PC-3 (cell line): ENCODE measurements at regions not wholly inside any gene's neighbourhood (a gene's known extent, or its start where the extent isn't known, plus 50 kb on each side); places are given as distances from the start of the nearest gene placed in this dataset.

ENCODE experiments used
- ATAC-seq: fragments of 200-7000 bp; cut with Tn5 transposase; 2 replicates; pipeline ENCODE4 v1.9.1; 2020; ENCODE audit warnings: mild to moderate bottlenecking, moderate library complexity
- BruUV-seq: library from RNA; stranded (reverse); fragments of 400-500 nt; replicated peaks from 2 replicates; lab custom pipeline; 2021; lab: Mats Ljungman, UMichigan
- CTCF ChIA-PET: fragments of 300-600 bp; sonication (Branson Sonifier 250); formaldehyde crosslinking; loops from one replicate; lab custom pipeline; 2022; ENCODE audit warnings: antibody characterized with exemption; lab: Charles Lee
- POLR2A ChIA-PET: fragments of 300-600 bp; sonication (Branson Sonifier 250); formaldehyde crosslinking; loops from one replicate; lab custom pipeline; 2022; ENCODE audit warnings: antibody characterized with exemption; ENCODE audit not compliant: unreplicated experiment; lab: Charles Lee
- DNase-seq: peaks from one replicate; pipeline ENCODE4 v3.0.0-alpha.2; 2015
- H2AFZ ChIP-seq: fragments of 300-600 bp; sonication (generic); 2 replicates; pipeline ENCODE4 v1.6.0; 2016; ENCODE audit warnings: antibody characterized with exemption, low read length
- H3F3A ChIP-seq: fragments of 300-600 bp; sonication (generic); one replicate; pipeline ENCODE4 v1.6.0; 2017; ENCODE audit warnings: antibody characterized with exemption, low read length, control low read depth, mild to moderate bottlenecking; ENCODE audit not compliant: unreplicated experiment
- H3K27ac ChIP-seq: fragments of 300-600 bp; sonication (generic); 2 replicates; pipeline ENCODE4 v1.5.1; 2016; ENCODE audit warnings: mild to moderate bottlenecking, low read length
- H3K27me3 ChIP-seq: fragments of 300-600 bp; sonication (generic); 2 replicates; pipeline ENCODE4 v1.6.1; 2016; ENCODE audit warnings: low read length, mixed read lengths
- H3K36me3 ChIP-seq: fragments of 300-600 bp; sonication (generic); 2 replicates; pipeline ENCODE4 v1.6.1; 2016; ENCODE audit warnings: low read depth, mixed run types, low read length, mixed read lengths
- H3K4me1 ChIP-seq: fragments of 300-600 bp; sonication (generic); 2 replicates; pipeline ENCODE4 v1.5.1; 2016; ENCODE audit warnings: low read length; ENCODE audit not compliant: insufficient read depth
- H3K4me2 ChIP-seq: fragments of 300-600 bp; sonication (generic); 2 replicates; pipeline ENCODE4 v1.6.0; 2016; ENCODE audit warnings: low read length
- H3K4me3 ChIP-seq: fragments of 300-600 bp; sonication (generic); 2 replicates; pipeline ENCODE4 v1.5.1; 2016; ENCODE audit warnings: mild to moderate bottlenecking, low read length, mixed read lengths
- H3K79me2 ChIP-seq: fragments of 300-600 bp; sonication (generic); 2 replicates; pipeline ENCODE4 v1.6.1; 2017; ENCODE audit warnings: low read length, mixed read lengths
- H3K9ac ChIP-seq: fragments of 300-600 bp; sonication (generic); 2 replicates; pipeline ENCODE4 v1.6.0; 2016; ENCODE audit warnings: mild to moderate bottlenecking, low read length
- H3K9me2 ChIP-seq: fragments of 300-600 bp; sonication (generic); replicated peaks from 2 replicates; pipeline ENCODE4 v1.6.1; 2016; ENCODE audit warnings: mixed run types, low read length, mixed read lengths
- H3K9me3 ChIP-seq: fragments of 300-600 bp; sonication (generic); 2 replicates; pipeline ENCODE4 v1.6.1; 2016; ENCODE audit warnings: low read length, mixed read lengths
- H4K20me1 ChIP-seq: fragments of 300-600 bp; sonication (generic); 2 replicates; pipeline ENCODE4 v1.6.1; 2016; ENCODE audit warnings: low read length, mixed read lengths
- EZH2 ChIP-seq: fragments of 300-600 bp; sonication (generic); IDR thresholded peaks from one replicate; pipeline ENCODE4 v1.6.1; 2017; ENCODE audit warnings: antibody characterized with exemption, mild to moderate bottlenecking, low read length; ENCODE audit not compliant: unreplicated experiment
- EZH2phosphoT487 ChIP-seq: fragments of 300-600 bp; sonication (generic); IDR thresholded peaks from 2 replicates; pipeline ENCODE4 v1.6.1; 2018; ENCODE audit warnings: mild to moderate bottlenecking, antibody characterized with exemption, low read length, borderline replicate concordance
- intact Hi-C: fragments of 100-400 bp; cut with micrococcal nuclease; formaldehyde crosslinking; loops from 2 replicates; pipeline ENCODE4 v1.9.0; 2023
- TF ChIP-seq, protein P1 (sequence below): fragments of 300-600 bp; sonication (generic); conservative IDR thresholded peaks from 2 replicates; pipeline ENCODE4 v1.5.1; 2017; ENCODE audit warnings: antibody characterized with exemption, low read depth, mild to moderate bottlenecking, low read length

DNA sequence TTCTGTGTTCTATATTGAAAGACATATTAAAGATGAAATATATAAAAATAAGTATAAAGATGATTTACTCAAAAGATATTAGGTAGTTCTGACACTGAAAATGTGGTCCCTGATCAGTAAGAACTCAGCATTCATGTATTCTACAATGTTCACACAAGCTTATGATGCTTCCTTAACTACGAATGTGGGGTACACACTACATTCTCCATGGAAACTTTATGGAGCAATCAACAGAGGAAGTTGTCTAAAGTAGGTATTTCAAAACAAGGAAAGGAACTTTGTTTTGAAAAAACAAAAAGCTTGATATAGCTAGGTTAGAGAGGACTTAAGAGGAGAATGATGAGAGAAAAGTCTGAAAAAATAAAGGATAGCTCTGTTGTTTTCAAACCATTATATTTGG lies 119.7 kb upstream of the RGS18 start:
- Histone ChIP-seq H3K4me1 (no peaks in the 10 kb centered on the region), H3K79me2 (no peaks in the 10 kb centered on the region), H3K4me2 (no peak overlapping the region), H2AFZ (no peak overlapping the region), H3K27me3 (no peaks in the 10 kb centered on the region), H3K9me2 (no peaks in the 10 kb centered on the region), H3K4me3 (no peak overlapping the region), H3K9ac (no peak overlapping the region), H4K20me1 (no peaks in the 10 kb centered on the region), H3K9me3 (no peaks in the 10 kb centered on the region), H3K27ac (no peak overlapping the region), H3F3A (no peaks in the 10 kb centered on the region), H3K36me3 (no peaks in the 10 kb centered on the region)
- ChIA-PET POLR2A (interaction anchor here (0.6 kb wide), 1 partner anchor 866 kb away, joined by 6 read pairs; no protein-coding TSS in a partner anchor), CTCF (no interaction called here)
- DNase-seq (no peak), ATAC-seq (no peak)
- intact Hi-C loops: no loop called here
- TF ChIP-seq EZH2: no peak
- TF ChIP-seq, protein P1, sequence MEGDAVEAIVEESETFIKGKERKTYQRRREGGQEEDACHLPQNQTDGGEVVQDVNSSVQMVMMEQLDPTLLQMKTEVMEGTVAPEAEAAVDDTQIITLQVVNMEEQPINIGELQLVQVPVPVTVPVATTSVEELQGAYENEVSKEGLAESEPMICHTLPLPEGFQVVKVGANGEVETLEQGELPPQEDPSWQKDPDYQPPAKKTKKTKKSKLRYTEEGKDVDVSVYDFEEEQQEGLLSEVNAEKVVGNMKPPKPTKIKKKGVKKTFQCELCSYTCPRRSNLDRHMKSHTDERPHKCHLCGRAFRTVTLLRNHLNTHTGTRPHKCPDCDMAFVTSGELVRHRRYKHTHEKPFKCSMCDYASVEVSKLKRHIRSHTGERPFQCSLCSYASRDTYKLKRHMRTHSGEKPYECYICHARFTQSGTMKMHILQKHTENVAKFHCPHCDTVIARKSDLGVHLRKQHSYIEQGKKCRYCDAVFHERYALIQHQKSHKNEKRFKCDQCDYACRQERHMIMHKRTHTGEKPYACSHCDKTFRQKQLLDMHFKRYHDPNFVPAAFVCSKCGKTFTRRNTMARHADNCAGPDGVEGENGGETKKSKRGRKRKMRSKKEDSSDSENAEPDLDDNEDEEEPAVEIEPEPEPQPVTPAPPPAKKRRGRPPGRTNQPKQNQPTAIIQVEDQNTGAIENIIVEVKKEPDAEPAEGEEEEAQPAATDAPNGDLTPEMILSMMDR: no peak
- TF ChIP-seq EZH2phosphoT487: no peak
- no TSS peak for BruUV-seq

DNA sequence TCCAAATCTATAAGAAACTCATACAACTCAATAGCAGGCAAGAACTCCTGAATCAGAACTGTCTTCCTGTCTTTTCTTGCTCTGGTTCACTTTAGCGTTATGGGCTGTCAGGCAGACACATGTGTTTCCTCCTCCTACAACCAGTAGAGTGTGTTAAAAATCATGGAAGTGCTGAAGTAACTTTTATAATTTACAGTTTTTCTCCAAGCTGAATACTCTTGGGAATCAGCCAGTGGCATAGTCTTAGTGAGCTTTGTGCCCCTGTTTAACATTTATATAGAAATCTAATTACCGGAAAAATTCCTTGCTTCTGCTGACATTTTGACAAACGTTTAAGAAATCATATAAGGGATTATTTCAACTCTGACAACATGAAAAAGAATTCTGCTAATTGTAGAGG lies 113.1 kb upstream of the RGS18 start:
- H2AFZ ChIP-seq: no peak overlapping the region
- H3K4me2 ChIP-seq: no peak overlapping the region
- ChIA-PET POLR2A (no interaction called here), CTCF (no interaction called here)
- H3K79me2 ChIP-seq: no peaks in the 10 kb centered on the region
- H4K20me1 ChIP-seq: no peaks in the 10 kb centered on the region
- no peak overlapping the region for H3K4me3 ChIP-seq
- H3K36me3 ChIP-seq: no peaks in the 10 kb centered on the region
- no peaks in the 10 kb centered on the region for H3K9me3 ChIP-seq
- no peak overlapping the region for H3K9ac ChIP-seq
- DNase-seq (no peak), ATAC-seq (no peak)
- H3K27ac ChIP-seq: no peak overlapping the region
- no TSS peak for BruUV-seq
- no peaks in the 10 kb centered on the region for H3F3A ChIP-seq
- no peaks in the 10 kb centered on the region for H3K4me1 ChIP-seq
- H3K27me3 ChIP-seq: no peaks in the 10 kb centered on the region
- intact Hi-C loops: no loop called here
- TF ChIP-seq, protein P1: no peak
- no peak for TF ChIP-seq EZH2phosphoT487
- no peak for TF ChIP-seq EZH2
- H3K9me2 ChIP-seq: no peaks in the 10 kb centered on the region

DNA sequence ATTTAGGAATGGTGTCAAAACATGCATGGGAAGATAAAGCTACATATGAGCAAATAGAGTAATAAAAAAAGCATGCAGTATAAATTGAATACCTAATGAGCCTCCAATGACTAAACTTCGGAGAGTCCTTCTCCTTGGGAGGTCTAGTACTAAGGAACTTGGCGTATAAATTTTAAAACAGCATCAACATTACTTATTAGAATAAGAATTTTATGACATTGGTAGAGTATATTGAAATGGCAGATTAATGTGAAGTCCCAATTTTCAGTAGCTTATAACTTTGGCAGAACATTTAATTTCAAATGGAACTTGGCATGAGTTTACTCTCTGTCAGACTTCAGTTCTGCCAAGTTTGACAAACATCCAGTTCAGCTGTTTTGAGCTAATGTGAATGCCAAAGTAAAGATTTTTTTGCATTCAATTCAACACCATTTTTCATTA lies 104.7 kb upstream of the RGS18 start:
- no peaks in the 10 kb centered on the region for H4K20me1 ChIP-seq
- no TSS peak for BruUV-seq
- no peak overlapping the region for H3K4me3 ChIP-seq
- H2AFZ ChIP-seq: no peak overlapping the region
- TF ChIP-seq, protein P1: no peak
- TF ChIP-seq EZH2phosphoT487: no peak
- no peak overlapping the region for H3K27ac ChIP-seq
- no peaks in the 10 kb centered on the region for H3F3A ChIP-seq
- H3K9me3 ChIP-seq: no peaks in the 10 kb centered on the region
- no peak overlapping the region for H3K4me2 ChIP-seq
- DNase-seq (no peak), ATAC-seq (no peak)
- ChIA-PET CTCF (no interaction called here), POLR2A (interaction anchor here (0.6 kb wide), 1 partner anchor 15 kb away, joined by 5 read pairs; no protein-coding TSS in a partner anchor)
- H3K27me3 ChIP-seq: no peaks in the 10 kb centered on the region
- no peaks in the 10 kb centered on the region for H3K9me2 ChIP-seq
- intact Hi-C loops: no loop called here
- no peak overlapping the region for H3K9ac ChIP-seq
- no peaks in the 10 kb centered on the region for H3K4me1 ChIP-seq
- no peaks in the 10 kb centered on the region for H3K79me2 ChIP-seq
- H3K36me3 ChIP-seq: no peaks in the 10 kb centered on the region
